Parathyroid adenoma (tissue), 2 donors: ENCODE measurements at regions not wholly inside any gene's neighbourhood (a gene's known extent, or its start where the extent isn't known, plus 50 kb on each side); places are given as distances from the start of the nearest gene placed in this dataset.

ENCODE experiments used
- H2AFZ ChIP-seq: fragments of 300-600 bp; sonication (generic); one replicate; pipeline ENCODE4 v1.7.0; 2017; ENCODE audit warnings: antibody characterized with exemption, mild to moderate bottlenecking
- H3K27ac ChIP-seq: fragments of 300-600 bp; sonication (generic); one replicate; pipeline ENCODE4 v1.7.0; 2017
- H3K27me3 ChIP-seq: fragments of 300-600 bp; sonication (generic); one replicate; pipeline ENCODE4 v1.7.0; 2017; ENCODE audit warnings: low read length; ENCODE audit not compliant: control insufficient read depth, insufficient read depth
- H3K36me3 ChIP-seq: fragments of 300-600 bp; sonication (generic); one replicate; pipeline ENCODE4 v1.7.0; 2017; ENCODE audit warnings: low read length; ENCODE audit not compliant: control insufficient read depth, insufficient read depth
- H3K4me1 ChIP-seq: fragments of 300-600 bp; sonication (generic); one replicate; pipeline ENCODE4 v1.7.0; 2017; ENCODE audit warnings: control low read depth
- H3K4me2 ChIP-seq: fragments of 300-600 bp; sonication (generic); one replicate; pipeline ENCODE4 v1.7.0; 2017; ENCODE audit warnings: low read length
- H3K4me3 ChIP-seq: fragments of 300-600 bp; sonication (generic); one replicate; pipeline ENCODE4 v1.7.0; 2017; ENCODE audit warnings: low read depth, low read length
- H3K79me2 ChIP-seq: fragments of 300-600 bp; sonication (generic); one replicate; pipeline ENCODE4 v1.7.0; 2017; ENCODE audit warnings: control low read depth
- H3K9ac ChIP-seq: fragments of 300-600 bp; sonication (generic); one replicate; pipeline ENCODE4 v1.7.0; 2017; ENCODE audit warnings: mild to moderate bottlenecking
- H3K9me3 ChIP-seq: fragments of 300-600 bp; sonication (generic); one replicate; pipeline ENCODE4 v1.7.0; 2017; ENCODE audit warnings: low read length; ENCODE audit not compliant: control insufficient read depth
- TF ChIP-seq, protein P1 (sequence below): fragments of 300-600 bp; sonication (generic); IDR thresholded peaks from one replicate; pipeline ENCODE4 v1.7.0; 2017; ENCODE audit warnings: antibody characterized with exemption, mild to moderate bottlenecking
- donor health status: primary hyperparathyroidism.

DNA sequence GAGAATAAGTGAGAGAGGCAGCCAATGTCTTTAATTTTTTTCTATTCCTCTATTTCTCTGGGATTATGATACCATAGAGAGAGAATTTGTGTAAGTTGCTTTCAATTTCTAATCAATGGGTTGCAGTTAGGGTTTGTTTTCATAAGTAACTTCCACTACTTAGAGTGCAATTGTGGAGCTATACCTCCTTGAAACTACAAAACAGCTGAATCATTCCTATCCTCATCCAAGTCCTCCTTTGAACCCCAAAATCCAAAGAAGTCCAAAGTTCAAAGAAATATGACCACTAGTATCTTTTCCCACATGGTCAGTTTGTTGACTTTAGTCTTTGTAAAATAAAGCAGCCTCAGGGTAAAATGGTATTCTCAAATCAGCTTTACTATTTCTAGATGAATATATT, 1085.4 kb upstream of the INTU start:
- TF ChIP-seq, protein P1, sequence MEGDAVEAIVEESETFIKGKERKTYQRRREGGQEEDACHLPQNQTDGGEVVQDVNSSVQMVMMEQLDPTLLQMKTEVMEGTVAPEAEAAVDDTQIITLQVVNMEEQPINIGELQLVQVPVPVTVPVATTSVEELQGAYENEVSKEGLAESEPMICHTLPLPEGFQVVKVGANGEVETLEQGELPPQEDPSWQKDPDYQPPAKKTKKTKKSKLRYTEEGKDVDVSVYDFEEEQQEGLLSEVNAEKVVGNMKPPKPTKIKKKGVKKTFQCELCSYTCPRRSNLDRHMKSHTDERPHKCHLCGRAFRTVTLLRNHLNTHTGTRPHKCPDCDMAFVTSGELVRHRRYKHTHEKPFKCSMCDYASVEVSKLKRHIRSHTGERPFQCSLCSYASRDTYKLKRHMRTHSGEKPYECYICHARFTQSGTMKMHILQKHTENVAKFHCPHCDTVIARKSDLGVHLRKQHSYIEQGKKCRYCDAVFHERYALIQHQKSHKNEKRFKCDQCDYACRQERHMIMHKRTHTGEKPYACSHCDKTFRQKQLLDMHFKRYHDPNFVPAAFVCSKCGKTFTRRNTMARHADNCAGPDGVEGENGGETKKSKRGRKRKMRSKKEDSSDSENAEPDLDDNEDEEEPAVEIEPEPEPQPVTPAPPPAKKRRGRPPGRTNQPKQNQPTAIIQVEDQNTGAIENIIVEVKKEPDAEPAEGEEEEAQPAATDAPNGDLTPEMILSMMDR = no peak
- Histone ChIP-seq H3K4me3 (no peak overlapping the region), H3K4me2 (no peak overlapping the region), H3K27ac (no peak overlapping the region), H3K27me3 (no peaks in the 10 kb centered on the region), H2AFZ (no peak overlapping the region), H3K36me3 (no peaks in the 10 kb centered on the region), H3K79me2 (no peaks in the 10 kb centered on the region), H3K4me1 (no peaks in the 10 kb centered on the region), H3K9me3 (no peaks in the 10 kb centered on the region), H3K9ac (no peak overlapping the region)

GRCh38 chr4:126548890-126549289, 1083.9 kb upstream of the INTU start:
- H3K4me3 ChIP-seq = no peak overlapping the region
- H3K9ac ChIP-seq = no peak overlapping the region
- no peak overlapping the region for H3K4me2 ChIP-seq
- no peak overlapping the region for H2AFZ ChIP-seq
- TF ChIP-seq, protein P1 = no peak
- no peaks in the 10 kb centered on the region for H3K36me3 ChIP-seq
- no peaks in the 10 kb centered on the region for H3K27me3 ChIP-seq
- no peaks in the 10 kb centered on the region for H3K79me2 ChIP-seq
- H3K4me1 ChIP-seq = no peaks in the 10 kb centered on the region
- no peak overlapping the region for H3K27ac ChIP-seq
- H3K9me3 ChIP-seq = no peaks in the 10 kb centered on the region

GRCh38 chr4:126552321-126552720, 1080.4 kb upstream of the INTU start:
- TF ChIP-seq, protein P1 = no peak
- H3K27ac ChIP-seq = no peak overlapping the region
- no peaks in the 10 kb centered on the region for H3K27me3 ChIP-seq
- no peaks in the 10 kb centered on the region for H3K9me3 ChIP-seq
- H3K4me1 ChIP-seq = no peaks in the 10 kb centered on the region
- H2AFZ ChIP-seq = no peak overlapping the region
- H3K4me3 ChIP-seq = no peak overlapping the region
- H3K4me2 ChIP-seq = no peak overlapping the region
- no peaks in the 10 kb centered on the region for H3K79me2 ChIP-seq
- H3K9ac ChIP-seq = no peak overlapping the region
- H3K36me3 ChIP-seq = no peaks in the 10 kb centered on the region

DNA sequence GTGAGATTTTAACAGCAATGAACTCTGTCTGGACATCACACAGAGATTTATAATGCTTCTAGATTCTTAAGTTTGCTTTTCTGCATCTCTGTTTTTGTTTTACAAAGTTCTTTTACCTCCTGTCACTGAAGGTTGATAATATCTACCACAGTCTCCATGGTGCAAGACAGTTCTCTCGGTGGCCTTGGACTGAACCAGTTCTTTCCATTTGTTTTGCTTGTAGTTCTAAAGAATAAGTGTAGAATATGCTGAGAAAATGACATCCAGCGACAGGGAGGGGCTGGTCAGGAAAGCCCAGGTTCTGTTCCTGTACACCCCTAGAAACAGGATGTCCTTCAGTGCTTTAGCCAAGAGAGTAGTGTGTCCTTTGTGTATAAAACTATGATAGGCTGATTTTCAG, 1079.5 kb upstream of the INTU start:
- no peaks in the 10 kb centered on the region for H3K4me1 ChIP-seq
- no peaks in the 10 kb centered on the region for H3K79me2 ChIP-seq
- H3K4me3 ChIP-seq = no peak overlapping the region
- H2AFZ ChIP-seq = no peak overlapping the region
- no peak overlapping the region for H3K27ac ChIP-seq
- H3K9ac ChIP-seq = no peak overlapping the region
- TF ChIP-seq, protein P1 = no peak
- H3K9me3 ChIP-seq = no peaks in the 10 kb centered on the region
- H3K4me2 ChIP-seq = no peak overlapping the region
- no peaks in the 10 kb centered on the region for H3K27me3 ChIP-seq
- no peaks in the 10 kb centered on the region for H3K36me3 ChIP-seq

GRCh38 chr4:126558596-126558995, 1074.2 kb upstream of the INTU start:
- H3K79me2 ChIP-seq = no peaks in the 10 kb centered on the region
- H2AFZ ChIP-seq = no peak overlapping the region
- TF ChIP-seq, protein P1 = no peak
- H3K9ac ChIP-seq = no peak overlapping the region
- no peak overlapping the region for H3K27ac ChIP-seq
- H3K4me3 ChIP-seq = no peak overlapping the region
- H3K4me2 ChIP-seq = no peak overlapping the region
- H3K9me3 ChIP-seq = no peaks in the 10 kb centered on the region
- H3K36me3 ChIP-seq = no peaks in the 10 kb centered on the region
- no peaks in the 10 kb centered on the region for H3K4me1 ChIP-seq
- no peaks in the 10 kb centered on the region for H3K27me3 ChIP-seq
